ENCODE measurements at regions not wholly inside any gene's neighbourhood (a gene's known extent, or its start where the extent isn't known, plus 50 kb on each side); places are given as distances from the start of the nearest gene placed in this dataset.

DNA sequence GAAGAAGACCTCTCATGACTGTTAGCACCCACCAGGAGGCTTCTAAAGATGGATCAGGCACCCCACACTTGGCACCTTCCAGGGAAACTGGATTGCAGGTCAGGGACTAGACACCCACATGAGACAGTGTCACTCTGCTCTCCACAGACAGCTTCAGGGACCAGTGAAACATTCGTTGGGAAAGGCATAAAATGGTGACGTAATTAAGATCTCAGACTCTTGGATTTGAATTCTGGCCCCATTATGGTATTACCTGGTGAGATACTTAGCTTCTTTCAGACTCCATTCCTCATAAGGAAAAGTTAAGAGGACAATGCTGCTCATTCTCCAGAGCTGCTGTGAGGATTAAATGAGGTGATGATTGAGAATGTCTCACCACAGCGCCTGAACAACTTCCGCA is 261.1 kb downstream of the ARRDC4 start:
- Mint-ChIP-seq H3K4me1 (ENCODE audit: low read depth) (no peaks in the 10 kb centered on the region), H3K36me3 (ENCODE audit: low read depth) (no peaks in the 10 kb centered on the region), H3K27me3 (no peaks in the 10 kb centered on the region), H3K4me3 (no peak overlapping the region), H3K9me3 (no peaks in the 10 kb centered on the region), H3K27ac (no peak overlapping the region)
- no peak for DNase-seq

- Mint-ChIP-seq H3K4me1 (ENCODE audit: low read depth) (no peaks in the 10 kb centered on the region), H3K4me3 (no peak overlapping the region), H3K9me3 (no peaks in the 10 kb centered on the region), H3K27ac (no peak overlapping the region), H3K36me3 (ENCODE audit: low read depth) (no peaks in the 10 kb centered on the region), H3K27me3 (no peaks in the 10 kb centered on the region)
- no peak for DNase-seq
Observed at GRCh38 chr15:98226149-98226548, 265.6 kb downstream of the ARRDC4 start.

DNA sequence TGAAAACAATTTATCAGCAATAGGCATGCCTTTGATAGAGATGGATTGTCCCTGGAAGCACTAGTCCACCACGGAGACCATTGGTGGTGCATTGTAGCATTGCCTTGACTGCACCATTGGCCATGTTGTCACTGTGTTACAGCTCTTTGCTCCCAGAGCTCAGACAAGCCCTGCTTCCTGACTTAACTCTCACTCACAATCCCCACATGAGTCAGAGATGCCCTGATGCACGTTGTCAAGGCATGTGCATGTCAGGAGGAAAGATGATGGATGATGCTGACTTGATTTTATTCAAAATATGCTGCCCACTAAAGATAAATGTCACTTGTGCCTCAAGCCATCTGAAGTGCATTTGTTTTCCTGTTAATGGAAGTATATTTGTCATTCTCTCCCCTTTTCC is 266.1 kb downstream of the ARRDC4 start:
- Mint-ChIP-seq H3K4me1 (ENCODE audit: low read depth) (no peaks in the 10 kb centered on the region), H3K9me3 (no peaks in the 10 kb centered on the region), H3K27me3 (no peaks in the 10 kb centered on the region), H3K27ac (no peak overlapping the region), H3K36me3 (ENCODE audit: low read depth) (no peaks in the 10 kb centered on the region), H3K4me3 (no peak overlapping the region)
- DNase-seq, result no peak

DNA sequence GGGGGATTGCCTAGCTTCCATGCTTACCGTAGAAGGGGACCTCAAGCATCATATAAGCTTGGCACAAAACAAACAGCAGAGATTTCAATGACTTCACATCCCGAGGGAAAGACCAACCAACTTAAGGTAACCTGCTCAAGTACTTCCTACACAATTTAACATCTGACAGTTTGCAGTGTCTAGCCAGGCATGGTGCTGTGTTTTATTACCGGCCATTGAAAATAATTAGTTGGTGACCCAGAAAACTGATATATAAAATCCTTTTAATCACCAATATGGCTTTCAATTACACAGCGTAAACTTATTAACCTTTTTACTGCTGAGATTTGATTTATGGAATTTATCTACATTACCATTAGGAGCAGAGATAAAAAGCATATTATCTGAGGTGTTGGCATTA is 268.3 kb downstream of the ARRDC4 start:
- H3K36me3 Mint-ChIP-seq (ENCODE audit: low read depth), result no peaks in the 10 kb centered on the region
- no peak for DNase-seq
- no peak overlapping the region for H3K4me3 Mint-ChIP-seq
- no peaks in the 10 kb centered on the region for H3K27me3 Mint-ChIP-seq
- no peaks in the 10 kb centered on the region for H3K4me1 Mint-ChIP-seq (ENCODE audit: low read depth)
- H3K9me3 Mint-ChIP-seq, result no peaks in the 10 kb centered on the region
- H3K27ac Mint-ChIP-seq, result no peak overlapping the region

DNA sequence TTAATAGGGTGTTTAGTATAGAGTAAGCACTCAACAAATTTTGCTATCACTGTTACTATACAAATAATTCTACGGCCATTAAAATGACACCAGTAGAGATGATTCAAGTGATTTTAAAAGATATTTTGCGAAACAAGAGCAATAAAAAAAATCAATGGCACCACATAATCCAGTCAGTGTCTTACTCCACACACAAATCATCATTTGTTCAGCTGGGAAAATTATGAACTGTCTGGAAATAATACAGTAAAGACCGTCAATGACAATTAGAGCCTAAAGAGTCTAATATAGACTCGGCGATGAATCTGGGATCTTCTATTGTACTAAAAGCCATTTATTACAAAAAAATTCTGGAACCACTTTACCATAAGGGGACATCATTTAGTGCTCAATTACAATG is 270.5 kb downstream of the ARRDC4 start:
- no peak for DNase-seq
- H3K4me3 Mint-ChIP-seq, result no peak overlapping the region
- no peaks in the 10 kb centered on the region for H3K9me3 Mint-ChIP-seq
- no peaks in the 10 kb centered on the region for H3K36me3 Mint-ChIP-seq (ENCODE audit: low read depth)
- H3K27me3 Mint-ChIP-seq, result no peaks in the 10 kb centered on the region
- no peak overlapping the region for H3K27ac Mint-ChIP-seq
- H3K4me1 Mint-ChIP-seq (ENCODE audit: low read depth), result no peaks in the 10 kb centered on the region

DNA sequence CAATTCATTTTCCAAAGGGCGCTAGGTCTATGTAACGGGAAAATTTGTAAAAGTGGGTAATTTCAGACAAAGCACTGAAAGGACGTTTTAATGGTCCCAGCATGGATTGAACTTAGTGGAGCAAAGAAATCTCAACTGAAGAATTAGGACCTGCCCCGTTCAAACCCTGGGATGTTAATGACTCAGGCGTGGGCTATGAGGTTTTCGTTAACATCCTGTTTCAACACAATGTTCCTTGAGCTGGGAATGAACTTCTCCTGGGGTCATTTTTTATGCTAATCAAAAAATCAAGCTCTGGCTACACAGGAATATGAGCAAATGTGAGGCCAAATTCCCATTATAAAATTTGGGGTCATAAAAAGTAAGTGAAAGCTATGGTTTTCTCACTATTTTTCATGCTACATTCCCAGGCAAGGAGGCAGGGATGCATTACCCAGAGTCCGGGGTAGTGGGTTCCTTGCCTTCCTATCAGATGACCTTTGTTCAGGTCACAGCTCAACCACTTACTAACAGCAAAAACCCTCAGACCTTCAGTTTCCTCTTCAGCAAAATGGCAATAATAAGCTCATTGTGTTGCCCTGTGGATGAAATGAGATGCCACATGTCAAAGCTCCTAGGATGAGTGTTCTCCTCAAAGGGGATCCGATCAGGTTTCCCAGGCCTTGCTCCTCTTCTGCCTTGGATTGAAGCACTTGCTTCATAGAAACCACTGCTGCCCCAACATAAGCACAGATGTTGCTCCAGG is 271.4 kb downstream of the ARRDC4 start:
- no peaks in the 10 kb centered on the region for H3K9me3 Mint-ChIP-seq
- H3K4me1 Mint-ChIP-seq (ENCODE audit: low read depth), result no peaks in the 10 kb centered on the region
- H3K27ac Mint-ChIP-seq, result no peak overlapping the region
- no peaks in the 10 kb centered on the region for H3K36me3 Mint-ChIP-seq (ENCODE audit: low read depth)
- no peak overlapping the region for H3K4me3 Mint-ChIP-seq
- DNase-seq, result no peak
- H3K27me3 Mint-ChIP-seq, result no peaks in the 10 kb centered on the region

DNA sequence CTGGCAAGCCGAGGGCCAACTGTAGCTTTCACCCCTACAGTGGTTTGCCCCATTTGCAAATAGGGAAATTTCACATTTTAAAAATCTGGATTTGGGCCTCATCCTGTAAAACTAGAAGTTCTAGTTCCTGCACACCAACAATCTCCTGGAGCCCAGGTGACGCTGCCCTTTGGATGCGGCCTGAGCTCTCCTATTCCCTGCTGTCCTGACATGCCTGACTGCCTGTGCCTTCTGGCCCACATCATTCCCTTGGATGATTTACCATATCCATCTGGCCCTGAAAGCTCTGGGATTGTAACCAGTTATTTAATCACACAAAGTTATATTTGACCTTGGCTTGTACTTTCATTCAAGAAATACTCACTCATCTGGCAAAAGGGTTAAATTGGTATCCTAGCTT is 272.3 kb downstream of the ARRDC4 start:
- DNase-seq, result no peak
- H3K27ac Mint-ChIP-seq, result no peak overlapping the region
- H3K4me1 Mint-ChIP-seq (ENCODE audit: low read depth), result no peaks in the 10 kb centered on the region
- H3K27me3 Mint-ChIP-seq, result no peaks in the 10 kb centered on the region
- H3K36me3 Mint-ChIP-seq (ENCODE audit: low read depth), result no peaks in the 10 kb centered on the region
- no peak overlapping the region for H3K4me3 Mint-ChIP-seq
- no peaks in the 10 kb centered on the region for H3K9me3 Mint-ChIP-seq

- Mint-ChIP-seq H3K4me3 (no peak overlapping the region), H3K27me3 (peaks cover 3% of the 10 kb centered on the region), H3K27ac (no peak overlapping the region), H3K9me3 (no peaks in the 10 kb centered on the region), H3K36me3 (ENCODE audit: low read depth) (no peaks in the 10 kb centered on the region), H3K4me1 (ENCODE audit: low read depth) (no peaks in the 10 kb centered on the region)
- DNase-seq, result no peak
Observed at GRCh38 chr15:98233873-98234272, 273.4 kb downstream of the ARRDC4 start.

GRCh38 chr15:98240303-98240702 is 279.8 kb downstream of the ARRDC4 start:
- no peaks in the 10 kb centered on the region for H3K4me1 Mint-ChIP-seq (ENCODE audit: low read depth)
- peaks cover 3% of the 10 kb centered on the region for H3K27me3 Mint-ChIP-seq
- no peak for DNase-seq
- no peaks in the 10 kb centered on the region for H3K9me3 Mint-ChIP-seq
- no peaks in the 10 kb centered on the region for H3K36me3 Mint-ChIP-seq (ENCODE audit: low read depth)
- H3K4me3 Mint-ChIP-seq, result no peak overlapping the region
- H3K27ac Mint-ChIP-seq, result no peak overlapping the region

GRCh38 chr15:98241032-98241554 is 280.6 kb downstream of the ARRDC4 start:
- H3K9me3 Mint-ChIP-seq, result peaks cover 3% of the 10 kb centered on the region
- no peak overlapping the region for H3K4me3 Mint-ChIP-seq
- DNase-seq, result no peak
- H3K27ac Mint-ChIP-seq, result no peak overlapping the region
- no peaks in the 10 kb centered on the region for H3K36me3 Mint-ChIP-seq (ENCODE audit: low read depth)
- H3K27me3 Mint-ChIP-seq, result peaks cover 3% of the 10 kb centered on the region
- H3K4me1 Mint-ChIP-seq (ENCODE audit: low read depth), result no peaks in the 10 kb centered on the region

DNA sequence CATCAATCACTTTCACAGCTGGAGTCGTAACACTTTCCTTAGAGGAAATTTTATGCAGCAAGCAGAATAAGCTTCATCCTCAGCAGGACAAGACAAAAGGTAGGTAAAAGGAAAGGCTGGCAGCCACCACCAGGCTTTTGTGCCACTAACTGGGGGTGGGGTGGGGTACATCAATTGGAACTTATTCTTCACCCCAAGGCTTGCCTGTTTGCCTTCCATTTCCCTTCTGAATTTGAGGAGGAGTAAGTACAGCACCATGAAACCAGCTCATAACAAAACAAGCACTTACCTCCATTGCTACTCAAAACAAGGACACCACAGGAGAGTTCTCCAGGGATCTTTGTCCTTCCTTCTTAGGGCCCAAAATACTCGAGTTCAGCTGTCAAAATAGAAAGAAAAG is 296.8 kb downstream of the ARRDC4 start:
- Mint-ChIP-seq H3K27me3 (peaks cover 5% of the 10 kb centered on the region), H3K36me3 (ENCODE audit: low read depth) (no peaks in the 10 kb centered on the region), H3K27ac (no peak overlapping the region), H3K4me3 (no peak overlapping the region), H3K4me1 (ENCODE audit: low read depth) (no peaks in the 10 kb centered on the region), H3K9me3 (peaks cover 5% of the 10 kb centered on the region)
- no peak for DNase-seq

DNA sequence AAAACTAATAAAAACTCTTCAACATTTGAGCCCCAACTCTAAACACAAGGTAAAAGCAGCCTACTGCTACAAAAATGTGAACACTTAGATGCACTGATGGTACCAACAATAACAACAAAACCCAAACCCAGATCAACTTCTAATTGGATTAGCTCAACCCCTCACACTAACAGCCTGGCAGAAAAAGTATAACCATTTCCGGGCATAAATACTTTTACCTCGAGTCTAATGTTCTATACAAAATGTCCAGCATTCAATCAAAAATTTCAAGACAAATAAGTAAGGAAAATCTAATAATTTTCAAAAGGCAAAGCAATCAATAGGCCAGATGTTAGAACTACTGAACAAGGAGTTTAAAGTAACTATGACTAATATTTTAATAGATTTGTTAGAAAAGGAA is 303.3 kb downstream of the ARRDC4 start:
- no peak for DNase-seq
- Mint-ChIP-seq H3K4me1 (ENCODE audit: low read depth) (no peaks in the 10 kb centered on the region), H3K27ac (no peak overlapping the region), H3K4me3 (no peak overlapping the region), H3K27me3 (no peaks in the 10 kb centered on the region), H3K9me3 (peaks cover 27% of the 10 kb centered on the region), H3K36me3 (ENCODE audit: low read depth) (no peaks in the 10 kb centered on the region)

- Mint-ChIP-seq H3K27me3 (no peaks in the 10 kb centered on the region), H3K4me1 (ENCODE audit: low read depth) (no peaks in the 10 kb centered on the region), H3K36me3 (ENCODE audit: low read depth) (no peaks in the 10 kb centered on the region)
Observed at GRCh38 chr15:98266295-98266694, 305.8 kb downstream of the ARRDC4 start.

DNA sequence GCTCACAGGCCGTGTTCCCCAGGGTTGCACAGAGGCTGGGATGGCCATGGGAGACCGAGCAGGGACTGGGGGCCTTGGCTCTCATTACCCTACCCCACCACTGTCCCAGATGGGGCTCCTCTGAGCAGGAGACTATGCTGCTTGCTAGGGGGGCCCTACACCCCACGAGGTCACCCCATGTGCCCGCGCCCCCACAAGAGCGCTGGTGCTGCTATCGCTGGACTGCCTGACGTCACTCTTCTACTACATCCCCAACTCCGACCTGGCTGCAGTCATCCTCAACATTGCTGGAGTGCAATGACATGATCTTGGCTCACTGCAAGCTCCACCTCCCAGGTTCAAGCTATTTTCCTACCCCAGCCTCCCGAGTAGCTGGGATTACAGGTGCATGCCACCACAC is 307.7 kb downstream of the ARRDC4 start:
- no peak overlapping the region for H3K4me3 Mint-ChIP-seq
- H3K36me3 Mint-ChIP-seq (ENCODE audit: low read depth), result no peaks in the 10 kb centered on the region
- no peak overlapping the region for H3K27ac Mint-ChIP-seq
- peaks cover 21% of the 10 kb centered on the region for H3K9me3 Mint-ChIP-seq
- H3K4me1 Mint-ChIP-seq (ENCODE audit: low read depth), result no peaks in the 10 kb centered on the region
- no peak for DNase-seq
- H3K27me3 Mint-ChIP-seq, result no peaks in the 10 kb centered on the region

More at GRCh38 chr15:98266295-98266694, 305.8 kb downstream of the ARRDC4 start:
- H3K27ac Mint-ChIP-seq, result no peak overlapping the region
- no peak for DNase-seq
- H3K4me3 Mint-ChIP-seq, result no peak overlapping the region
- H3K9me3 Mint-ChIP-seq, result peaks cover 25% of the 10 kb centered on the region

GRCh38 chr15:98272625-98273024 is 312.1 kb downstream of the ARRDC4 start:
- Mint-ChIP-seq H3K9me3 (peaks cover 3% of the 10 kb centered on the region), H3K27me3 (peaks cover 15% of the 10 kb centered on the region), H3K4me1 (ENCODE audit: low read depth) (no peaks in the 10 kb centered on the region), H3K27ac (no peak overlapping the region), H3K36me3 (ENCODE audit: low read depth) (no peaks in the 10 kb centered on the region), H3K4me3 (no peak overlapping the region)
- DNase-seq, result no peak

DNA sequence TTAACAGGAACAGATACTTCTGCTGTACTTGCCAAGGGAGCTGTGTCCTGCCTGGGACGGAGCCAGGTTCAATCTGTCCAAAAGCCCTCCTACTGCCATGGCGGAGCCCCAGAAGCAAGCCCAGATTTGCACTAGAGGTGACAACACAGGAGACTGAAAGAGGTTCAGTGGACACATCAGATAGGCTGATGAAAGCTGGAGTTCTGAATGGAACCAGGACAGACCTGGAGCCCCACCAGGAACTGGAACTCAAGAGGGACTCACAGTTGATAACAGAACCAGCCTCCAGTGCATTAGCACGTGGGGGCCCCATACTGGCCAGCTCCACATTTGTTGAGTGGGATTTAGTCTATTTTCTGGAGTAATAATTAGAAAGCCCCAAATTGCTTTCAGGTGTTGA is 315.5 kb downstream of the ARRDC4 start:
- Mint-ChIP-seq H3K4me1 (ENCODE audit: low read depth) (no peaks in the 10 kb centered on the region), H3K27me3 (peaks cover 16% of the 10 kb centered on the region), H3K27ac (no peak overlapping the region), H3K9me3 (no peaks in the 10 kb centered on the region), H3K4me3 (no peak overlapping the region), H3K36me3 (ENCODE audit: low read depth) (no peaks in the 10 kb centered on the region)
- DNase-seq, result no peak

All from activated T-cell treated with anti-CD3 and anti-CD28 coated beads, Interleukin-2, amount 50 U/mL, for 24 hours (primary cell).